DOHH2 (cell line): ENCODE measurements at regions not wholly inside any gene's neighbourhood (a gene's known extent, or its start where the extent isn't known, plus 50 kb on each side); places are given as distances from the start of the nearest gene placed in this dataset.

ENCODE experiments used
- H3F3A ChIP-seq: fragments of 200-600 bp; sonication (generic), shearing (Covaris generic); 2 replicates; pipeline ENCODE4 v1.6.0; 2016; ENCODE audit warnings: antibody characterized with exemption, mild to moderate bottlenecking; ENCODE audit not compliant: control insufficient read depth, insufficient read depth
- H3K27ac ChIP-seq: fragments of 200-600 bp; sonication (generic); 2 replicates; pipeline ENCODE4 v1.5.1; 2014; ENCODE audit warnings: low read depth, mild to moderate bottlenecking, low read length, moderate library complexity
- H3K27me3 ChIP-seq: fragments of 200-600 bp; sonication (generic); 2 replicates; pipeline ENCODE4 v1.6.1; 2014; ENCODE audit warnings: mild to moderate bottlenecking, low read length, mixed read lengths; ENCODE audit not compliant: control insufficient read depth
- H3K36me3 ChIP-seq: fragments of 200-600 bp; sonication (generic); 2 replicates; pipeline ENCODE4 v1.6.1; 2014; ENCODE audit warnings: mild to moderate bottlenecking, low read length, moderate library complexity, mixed read lengths; ENCODE audit not compliant: control insufficient read depth
- H3K4me1 ChIP-seq: fragments of 200-600 bp; sonication (generic); 2 replicates; pipeline ENCODE4 v1.6.1; 2014; ENCODE audit warnings: mild to moderate bottlenecking, low read length, mixed read lengths; ENCODE audit not compliant: control insufficient read depth
- H3K4me2 ChIP-seq: fragments of 200-600 bp; sonication (generic); 2 replicates; pipeline ENCODE4 v1.6.0; 2014; ENCODE audit warnings: mild to moderate bottlenecking, low read length, moderate library complexity
- H3K4me3 ChIP-seq: fragments of 200-600 bp; sonication (generic); 2 replicates; pipeline ENCODE4 v1.5.1; 2014; ENCODE audit warnings: mild to moderate bottlenecking, low read length, mixed read lengths
- H3K79me2 ChIP-seq: fragments of 200-600 bp; sonication (generic); 2 replicates; pipeline ENCODE4 v1.6.1; 2014; ENCODE audit warnings: mild to moderate bottlenecking, low read length, mixed read lengths; ENCODE audit not compliant: control insufficient read depth
- H3K9me2 ChIP-seq: fragments of 200-600 bp; sonication (generic); replicated peaks from 2 replicates; pipeline ENCODE4 v1.6.1; 2014; ENCODE audit warnings: mild to moderate bottlenecking, low read length, mixed read lengths; ENCODE audit not compliant: control insufficient read depth
- H3K9me3 ChIP-seq: fragments of 200-600 bp; sonication (generic); 2 replicates; pipeline ENCODE4 v1.6.1; 2014; ENCODE audit warnings: antibody characterized with exemption, low read length, mixed read lengths; ENCODE audit not compliant: control insufficient read depth, insufficient read depth
- H4K20me1 ChIP-seq: fragments of 200-600 bp; sonication (generic); 2 replicates; pipeline ENCODE4 v1.6.0; 2014; ENCODE audit warnings: low read depth, mild to moderate bottlenecking, antibody characterized with exemption, low read length, moderate library complexity; ENCODE audit not compliant: control insufficient read depth, insufficient read depth
- EZH2phosphoT487 ChIP-seq: fragments of 200-600 bp; sonication (generic); IDR thresholded peaks from 2 replicates; pipeline ENCODE4 v1.6.1; 2017; ENCODE audit warnings: borderline replicate concordance, mild to moderate bottlenecking, antibody characterized with exemption, low read length, moderate library complexity, mixed read lengths
- TF ChIP-seq, protein P1 (sequence below): fragments of 200-600 bp; sonication (generic); IDR thresholded peaks from one replicate; pipeline ENCODE4 v1.5.1; 2014; ENCODE audit warnings: antibody characterized with exemption, mild to moderate bottlenecking, low read depth, low read length; ENCODE audit not compliant: poor library complexity, severe bottlenecking

DNA sequence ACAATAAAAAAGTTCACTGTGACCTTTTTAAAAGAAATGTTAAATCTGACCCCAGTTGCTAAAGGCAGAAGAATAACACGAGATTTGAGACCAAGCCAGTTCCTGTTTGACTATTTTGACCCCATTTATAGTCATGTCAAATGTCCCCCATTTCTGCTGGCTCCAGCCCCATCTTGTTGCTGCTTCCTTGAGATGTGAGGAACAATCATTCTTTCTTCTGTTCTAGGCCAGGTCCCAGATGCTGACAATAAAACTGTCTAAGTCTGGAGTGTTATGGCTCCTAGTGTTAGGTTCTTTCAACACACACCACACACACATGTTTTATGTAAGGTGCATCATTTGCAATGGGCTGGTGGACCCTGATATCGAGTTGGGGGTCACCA, 92.0 kb upstream of the CYP1B1 start:
- Histone ChIP-seq H3K79me2 (no peaks in the 10 kb centered on the region), H3K9me2 (no peaks in the 10 kb centered on the region), H3K4me3 (no peak overlapping the region), H4K20me1 (no peaks in the 10 kb centered on the region), H3K27me3 (peaks cover 6% of the 10 kb centered on the region), H3K36me3 (no peaks in the 10 kb centered on the region), H3F3A (no peaks in the 10 kb centered on the region), H3K4me2 (no peak overlapping the region), H3K4me1 (peaks cover 6% of the 10 kb centered on the region), H3K9me3 (no peaks in the 10 kb centered on the region), H3K27ac (no peak overlapping the region)
- TF ChIP-seq, protein P1, sequence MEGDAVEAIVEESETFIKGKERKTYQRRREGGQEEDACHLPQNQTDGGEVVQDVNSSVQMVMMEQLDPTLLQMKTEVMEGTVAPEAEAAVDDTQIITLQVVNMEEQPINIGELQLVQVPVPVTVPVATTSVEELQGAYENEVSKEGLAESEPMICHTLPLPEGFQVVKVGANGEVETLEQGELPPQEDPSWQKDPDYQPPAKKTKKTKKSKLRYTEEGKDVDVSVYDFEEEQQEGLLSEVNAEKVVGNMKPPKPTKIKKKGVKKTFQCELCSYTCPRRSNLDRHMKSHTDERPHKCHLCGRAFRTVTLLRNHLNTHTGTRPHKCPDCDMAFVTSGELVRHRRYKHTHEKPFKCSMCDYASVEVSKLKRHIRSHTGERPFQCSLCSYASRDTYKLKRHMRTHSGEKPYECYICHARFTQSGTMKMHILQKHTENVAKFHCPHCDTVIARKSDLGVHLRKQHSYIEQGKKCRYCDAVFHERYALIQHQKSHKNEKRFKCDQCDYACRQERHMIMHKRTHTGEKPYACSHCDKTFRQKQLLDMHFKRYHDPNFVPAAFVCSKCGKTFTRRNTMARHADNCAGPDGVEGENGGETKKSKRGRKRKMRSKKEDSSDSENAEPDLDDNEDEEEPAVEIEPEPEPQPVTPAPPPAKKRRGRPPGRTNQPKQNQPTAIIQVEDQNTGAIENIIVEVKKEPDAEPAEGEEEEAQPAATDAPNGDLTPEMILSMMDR: no peak
- TF ChIP-seq EZH2phosphoT487: no peak

DNA sequence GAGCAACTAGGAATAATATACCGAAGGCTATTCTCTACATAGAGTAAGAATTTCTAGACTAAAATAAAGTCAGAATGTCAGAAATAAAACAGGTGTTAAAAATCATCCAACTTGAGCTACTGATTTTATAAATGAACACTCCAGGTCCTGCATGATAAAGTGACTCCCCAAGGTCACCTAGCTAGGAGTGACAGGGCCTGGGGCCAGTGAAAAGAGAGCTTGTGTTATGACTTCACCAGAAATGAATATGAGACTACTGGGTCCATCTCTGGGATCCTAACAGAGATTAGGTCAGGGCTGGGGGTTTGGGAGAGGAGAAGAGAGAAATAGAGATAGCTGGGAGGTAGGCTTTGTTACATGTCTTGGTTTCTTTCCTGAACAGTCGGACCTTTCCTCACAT, 89.7 kb upstream of the CYP1B1 start:
- Histone ChIP-seq H3K27me3 (peaks cover 8% of the 10 kb centered on the region), H3F3A (no peaks in the 10 kb centered on the region), H3K27ac (no peak overlapping the region), H4K20me1 (no peaks in the 10 kb centered on the region), H3K4me2 (no peak overlapping the region), H3K79me2 (no peaks in the 10 kb centered on the region), H3K9me3 (no peaks in the 10 kb centered on the region), H3K4me1 (peaks cover 6% of the 10 kb centered on the region), H3K9me2 (no peaks in the 10 kb centered on the region), H3K4me3 (no peak overlapping the region), H3K36me3 (no peaks in the 10 kb centered on the region)
- TF ChIP-seq EZH2phosphoT487: no peak
- TF ChIP-seq, protein P1: no peak

- H3K27me3 ChIP-seq: peaks cover 8% of the 10 kb centered on the region
- no peaks in the 10 kb centered on the region for H3K9me2 ChIP-seq
- H3K36me3 ChIP-seq: no peaks in the 10 kb centered on the region
- no peaks in the 10 kb centered on the region for H3K79me2 ChIP-seq
- no peak overlapping the region for H3K27ac ChIP-seq
- H3K4me2 ChIP-seq: no peak overlapping the region
- H3K4me1 ChIP-seq: peaks cover 6% of the 10 kb centered on the region
- no peaks in the 10 kb centered on the region for H3F3A ChIP-seq
- no peak overlapping the region for H3K4me3 ChIP-seq
- TF ChIP-seq, protein P1: no peak
- no peak for TF ChIP-seq EZH2phosphoT487
- no peaks in the 10 kb centered on the region for H3K9me3 ChIP-seq
- H4K20me1 ChIP-seq: no peaks in the 10 kb centered on the region
Measured at GRCh38 chr2:38164881-38165280, 88.9 kb upstream of the CYP1B1 start.

DNA sequence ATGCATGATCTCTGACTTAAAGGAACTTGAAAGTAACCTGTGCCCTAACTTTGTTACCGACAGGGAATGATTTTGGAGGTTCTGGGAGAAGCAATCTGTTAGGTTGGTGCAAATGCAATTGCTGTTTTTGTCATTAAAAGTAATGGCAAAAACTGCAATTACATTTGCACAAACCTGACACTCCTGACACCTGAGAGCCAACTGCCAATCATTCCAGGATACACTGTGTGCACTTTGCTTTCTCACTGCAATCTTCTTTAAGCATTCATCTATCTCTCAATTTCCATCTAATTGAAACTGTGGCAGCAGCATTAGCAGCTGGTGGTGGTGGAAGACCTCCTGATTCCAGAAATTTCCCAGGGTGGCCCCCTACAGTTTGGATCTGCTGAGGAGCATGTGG, 87.6 kb upstream of the CYP1B1 start:
- Histone ChIP-seq H3K9me2 (no peaks in the 10 kb centered on the region), H3K36me3 (no peaks in the 10 kb centered on the region), H4K20me1 (no peaks in the 10 kb centered on the region), H3K9me3 (no peaks in the 10 kb centered on the region), H3F3A (no peaks in the 10 kb centered on the region), H3K4me1 (peaks cover 6% of the 10 kb centered on the region), H3K27me3 (peaks cover 5% of the 10 kb centered on the region; the same call in 1 of the 2 replicates), H3K4me2 (no peak overlapping the region), H3K4me3 (no peak overlapping the region), H3K27ac (no peak overlapping the region), H3K79me2 (no peaks in the 10 kb centered on the region)
- TF ChIP-seq, protein P1: no peak
- no peak for TF ChIP-seq EZH2phosphoT487
